ENCODE measurements at regions not wholly inside any gene's neighbourhood (a gene's known extent, or its start where the extent isn't known, plus 50 kb on each side); places are given as distances from the start of the nearest gene placed in this dataset.
"Not testable (repeated sequence)": the region's sequence is repeated elsewhere in the genome, so short reads cannot be mapped to it uniquely, and the experiment has no call there.

DNA sequence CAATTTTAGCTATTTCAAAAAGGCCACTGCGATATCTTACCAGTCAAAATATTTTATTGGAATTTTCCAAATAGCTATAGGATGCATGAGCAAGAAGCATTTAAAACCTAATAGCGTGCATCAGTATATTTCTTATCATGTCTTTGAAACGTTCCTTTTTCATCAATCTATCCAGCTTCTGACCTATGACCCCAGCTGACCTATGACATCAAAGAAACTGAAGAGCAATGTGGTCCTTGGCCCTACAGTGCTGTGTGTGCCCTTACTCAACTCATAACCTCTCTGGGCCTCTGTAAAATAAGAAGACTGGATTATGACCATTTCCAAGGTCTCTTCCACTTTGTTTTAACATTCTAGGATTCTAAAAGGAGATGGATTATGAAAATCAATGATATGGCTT, 118.2 kb downstream of the ZNF22 start:
- Histone ChIP-seq H3K36me3 (ENCODE audit: control insufficient read depth in 1 of 2, insufficient read depth in 2 of 2, low read length in 2 of 2) (no peaks in the 10 kb centered on the region), H3K27ac (ENCODE audit: low read length) (no peak overlapping the region), H3K9me3 (ENCODE audit: control insufficient read depth in 1 of 2, low read length in 2 of 2) (no peaks in the 10 kb centered on the region), H3K27me3 (ENCODE audit: low read depth, low read length) (no peaks in the 10 kb centered on the region), H3K4me1 (ENCODE audit: control insufficient read depth in 1 of 2, insufficient read depth in 2 of 2, low read length in 2 of 2) (no peaks in the 10 kb centered on the region), H3K4me3 (ENCODE audit: low read depth in 1 of 2, low read length in 2 of 2) (no peak overlapping the region)

DNA sequence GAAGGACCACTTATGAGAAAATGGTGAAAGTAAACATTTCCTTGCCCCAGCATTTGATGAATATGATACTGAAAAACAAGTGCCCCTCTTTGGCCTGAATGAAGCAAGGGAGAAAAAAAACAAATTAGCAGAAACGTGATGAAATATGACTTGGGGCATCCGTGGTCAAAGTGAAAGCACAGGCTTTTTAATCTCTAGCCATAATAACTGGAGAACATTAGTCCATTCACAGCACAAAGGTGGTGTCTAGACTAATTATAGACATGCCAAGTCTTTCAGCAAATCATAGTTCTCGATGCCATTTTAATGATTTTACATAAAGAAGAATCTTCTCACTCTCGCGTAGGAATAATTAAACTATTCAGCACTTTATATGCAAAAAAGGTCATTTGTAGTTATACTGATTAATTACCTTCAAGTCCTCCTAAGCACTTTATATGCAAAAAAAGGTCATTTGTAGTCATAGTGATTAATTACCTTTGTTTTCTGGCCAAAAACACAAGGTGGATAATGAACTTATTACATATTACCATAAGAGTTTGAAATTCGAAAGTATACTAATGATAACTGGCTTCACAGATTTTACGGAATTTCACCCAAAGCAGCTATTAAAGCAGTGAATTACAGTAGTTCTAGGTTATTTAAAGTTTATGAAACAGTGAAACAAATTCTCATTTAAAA, 121.6 kb downstream of the ZNF22 start:
- H3K27ac ChIP-seq (ENCODE audit: low read length); H3K27me3 ChIP-seq (ENCODE audit: low read depth, low read length); H3K36me3 ChIP-seq (ENCODE audit: control insufficient read depth in 1 of 2, insufficient read depth in 2 of 2, low read length in 2 of 2); H3K9me3 ChIP-seq (ENCODE audit: control insufficient read depth in 1 of 2, low read length in 2 of 2); H3K4me3 ChIP-seq (ENCODE audit: low read depth in 1 of 2, low read length in 2 of 2); H3K4me1 ChIP-seq (ENCODE audit: control insufficient read depth in 1 of 2, insufficient read depth in 2 of 2, low read length in 2 of 2): not testable (repeated sequence)

DNA sequence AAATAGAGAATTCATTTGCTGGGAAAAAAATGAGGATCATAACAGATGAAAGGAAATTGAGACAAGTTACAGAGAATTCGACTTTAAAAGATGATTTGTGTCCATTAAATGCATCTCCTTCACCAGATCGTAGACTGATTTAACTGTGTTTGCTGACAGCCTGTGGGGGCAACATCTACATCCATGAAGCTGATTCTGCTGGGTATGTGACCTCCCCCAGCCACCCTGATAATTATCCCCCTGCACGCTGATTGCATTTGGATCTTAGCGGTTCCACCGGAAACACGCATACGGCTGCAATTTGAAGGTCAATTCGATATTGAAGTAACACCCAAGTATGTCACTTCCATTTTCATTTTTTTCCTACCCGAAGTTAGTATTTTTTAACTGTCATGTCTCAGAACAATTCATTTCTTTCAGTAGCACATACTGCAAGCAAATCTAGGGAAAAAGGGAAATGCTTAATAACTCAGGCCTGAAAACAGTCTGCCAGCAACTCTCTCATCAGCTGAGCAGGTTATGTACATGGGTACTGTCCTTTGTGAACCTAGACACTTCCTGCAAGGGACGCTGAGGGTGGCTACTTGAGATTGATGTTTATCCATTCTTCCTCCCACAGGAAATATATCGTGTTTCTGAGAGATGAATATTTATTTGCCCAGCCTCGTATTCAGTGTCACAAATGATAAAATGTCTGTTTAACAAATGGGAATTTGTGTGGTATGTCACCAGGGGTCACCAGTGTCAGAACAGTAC, 134.9 kb downstream of the ZNF22 start:
- no peak overlapping the region for H3K27ac ChIP-seq (ENCODE audit: low read length)
- no peaks in the 10 kb centered on the region for H3K27me3 ChIP-seq (ENCODE audit: low read depth, low read length)
- no peak overlapping the region for H3K4me3 ChIP-seq (ENCODE audit: low read depth in 1 of 2, low read length in 2 of 2)
- no peaks in the 10 kb centered on the region for H3K36me3 ChIP-seq (ENCODE audit: control insufficient read depth in 1 of 2, insufficient read depth in 2 of 2, low read length in 2 of 2)
- no peaks in the 10 kb centered on the region for H3K9me3 ChIP-seq (ENCODE audit: control insufficient read depth in 1 of 2, low read length in 2 of 2)
- H3K4me1 ChIP-seq (ENCODE audit: control insufficient read depth in 1 of 2, insufficient read depth in 2 of 2, low read length in 2 of 2), result no peaks in the 10 kb centered on the region

DNA sequence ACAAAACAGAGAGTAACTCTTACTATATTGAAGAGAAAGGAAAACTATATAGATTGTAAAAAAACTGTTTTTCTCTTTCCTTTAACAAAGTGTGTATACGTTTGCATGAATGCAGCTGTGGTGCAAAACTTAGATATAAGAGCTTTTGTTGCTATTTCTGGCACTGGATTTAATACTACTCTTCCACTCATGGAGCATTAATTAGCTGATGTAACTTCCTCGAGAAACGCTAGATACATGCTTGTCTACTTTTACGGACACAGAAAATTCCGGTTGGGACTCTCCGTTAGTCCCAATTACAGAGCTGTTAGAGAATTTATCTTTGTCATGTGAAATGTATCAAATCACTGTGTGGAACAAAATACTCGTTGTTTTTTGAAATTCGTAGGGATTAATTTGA, 135.5 kb downstream of the ZNF22 start:
- Histone ChIP-seq H3K27ac (ENCODE audit: low read length) (no peak overlapping the region), H3K9me3 (ENCODE audit: control insufficient read depth in 1 of 2, low read length in 2 of 2) (no peaks in the 10 kb centered on the region), H3K4me3 (ENCODE audit: low read depth in 1 of 2, low read length in 2 of 2) (no peak overlapping the region), H3K27me3 (ENCODE audit: low read depth, low read length) (no peaks in the 10 kb centered on the region), H3K36me3 (ENCODE audit: control insufficient read depth in 1 of 2, insufficient read depth in 2 of 2, low read length in 2 of 2) (no peaks in the 10 kb centered on the region), H3K4me1 (ENCODE audit: control insufficient read depth in 1 of 2, insufficient read depth in 2 of 2, low read length in 2 of 2) (no peaks in the 10 kb centered on the region)

DNA sequence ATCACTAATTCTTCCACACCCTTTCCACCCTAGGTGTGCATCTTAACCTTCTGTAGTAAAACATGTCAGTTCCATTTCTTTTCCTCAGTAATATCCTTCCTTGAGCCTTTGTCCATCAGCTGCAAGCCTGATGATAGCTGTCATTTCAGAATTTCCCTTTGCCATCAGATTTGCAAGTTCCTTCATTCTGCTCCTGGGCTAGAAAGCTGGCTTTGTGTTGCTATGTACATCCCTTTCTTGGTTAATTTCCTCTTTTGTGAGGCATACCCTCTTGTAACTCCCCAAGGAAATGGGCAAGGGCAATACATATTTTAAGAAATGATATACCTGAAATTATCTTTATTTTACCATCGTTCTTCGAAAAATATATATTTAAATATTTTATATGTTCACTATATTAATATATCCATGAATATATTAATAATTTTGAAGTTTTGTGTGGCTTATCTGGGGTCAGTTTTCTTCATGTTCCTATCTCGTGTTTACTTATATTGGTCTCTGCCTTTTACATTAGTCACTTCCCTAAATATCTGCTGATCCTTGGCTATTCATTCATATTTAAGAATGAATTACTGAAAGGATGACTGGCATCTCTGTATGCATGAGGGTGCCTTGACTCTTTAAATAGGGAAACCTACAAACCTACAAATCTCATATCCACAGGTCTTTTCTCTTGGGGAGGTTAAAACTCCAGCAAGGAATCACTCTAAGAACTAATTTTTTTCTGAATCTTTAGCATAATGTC, 143.8 kb downstream of the ZNF22 start:
- Histone ChIP-seq H3K27ac (ENCODE audit: low read length) (no peak overlapping the region), H3K36me3 (ENCODE audit: control insufficient read depth in 1 of 2, insufficient read depth in 2 of 2, low read length in 2 of 2) (no peaks in the 10 kb centered on the region), H3K27me3 (ENCODE audit: low read depth, low read length) (no peaks in the 10 kb centered on the region), H3K4me3 (ENCODE audit: low read depth in 1 of 2, low read length in 2 of 2) (no peak overlapping the region), H3K9me3 (ENCODE audit: control insufficient read depth in 1 of 2, low read length in 2 of 2) (no peaks in the 10 kb centered on the region), H3K4me1 (ENCODE audit: control insufficient read depth in 1 of 2, insufficient read depth in 2 of 2, low read length in 2 of 2) (no peaks in the 10 kb centered on the region)

DNA sequence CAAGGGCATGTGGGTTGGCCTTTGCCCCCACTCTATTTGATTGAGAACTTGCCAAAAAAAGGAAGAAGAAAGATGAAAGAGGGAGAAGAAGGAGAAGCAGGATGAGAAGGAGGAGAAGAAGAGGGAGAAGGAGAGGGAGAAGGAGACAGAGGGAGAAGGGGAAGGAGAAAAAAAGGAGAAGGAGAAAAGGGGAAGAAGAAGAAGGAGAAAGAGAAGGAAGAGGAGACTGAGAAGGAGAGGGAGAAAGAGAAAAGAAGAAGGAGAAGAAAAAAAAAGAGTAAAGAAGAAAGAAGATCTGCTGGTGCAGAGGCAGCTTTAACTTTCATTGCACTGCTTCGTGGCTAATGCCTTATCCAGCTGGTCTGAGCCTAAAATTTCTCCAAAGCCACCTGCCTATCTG, 144.4 kb downstream of the ZNF22 start:
- not testable (repeated sequence) for H3K27me3 ChIP-seq (ENCODE audit: low read depth, low read length); H3K36me3 ChIP-seq (ENCODE audit: control insufficient read depth in 1 of 2, insufficient read depth in 2 of 2, low read length in 2 of 2); H3K4me1 ChIP-seq (ENCODE audit: control insufficient read depth in 1 of 2, insufficient read depth in 2 of 2, low read length in 2 of 2); H3K27ac ChIP-seq (ENCODE audit: low read length); H3K9me3 ChIP-seq (ENCODE audit: control insufficient read depth in 1 of 2, low read length in 2 of 2); H3K4me3 ChIP-seq (ENCODE audit: low read depth in 1 of 2, low read length in 2 of 2)

DNA sequence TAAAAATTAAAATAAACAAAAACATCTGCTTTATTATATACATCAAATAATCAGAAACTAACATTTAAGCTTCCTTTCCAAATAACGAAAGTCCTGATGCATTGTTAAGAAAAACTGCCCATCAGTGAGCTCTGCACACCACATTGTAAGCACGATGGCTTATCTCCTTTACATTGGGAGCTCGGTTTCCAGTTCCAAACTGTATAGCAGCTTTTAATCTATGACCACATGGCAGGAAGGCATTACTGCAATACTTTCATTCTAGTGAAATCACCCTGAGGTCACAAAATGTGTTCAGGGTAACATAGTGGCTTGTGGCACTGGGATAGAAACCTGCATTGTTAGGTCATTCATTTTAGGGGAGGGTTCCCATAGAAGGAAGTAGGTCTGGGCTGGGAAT, 146.3 kb downstream of the ZNF22 start:
- Histone ChIP-seq H3K4me3 (ENCODE audit: low read depth in 1 of 2, low read length in 2 of 2) (no peak overlapping the region), H3K27me3 (ENCODE audit: low read depth, low read length) (no peaks in the 10 kb centered on the region), H3K36me3 (ENCODE audit: control insufficient read depth in 1 of 2, insufficient read depth in 2 of 2, low read length in 2 of 2) (no peaks in the 10 kb centered on the region), H3K9me3 (ENCODE audit: control insufficient read depth in 1 of 2, low read length in 2 of 2) (no peaks in the 10 kb centered on the region), H3K4me1 (ENCODE audit: control insufficient read depth in 1 of 2, insufficient read depth in 2 of 2, low read length in 2 of 2) (no peaks in the 10 kb centered on the region), H3K27ac (ENCODE audit: low read length) (no peak overlapping the region)

DNA sequence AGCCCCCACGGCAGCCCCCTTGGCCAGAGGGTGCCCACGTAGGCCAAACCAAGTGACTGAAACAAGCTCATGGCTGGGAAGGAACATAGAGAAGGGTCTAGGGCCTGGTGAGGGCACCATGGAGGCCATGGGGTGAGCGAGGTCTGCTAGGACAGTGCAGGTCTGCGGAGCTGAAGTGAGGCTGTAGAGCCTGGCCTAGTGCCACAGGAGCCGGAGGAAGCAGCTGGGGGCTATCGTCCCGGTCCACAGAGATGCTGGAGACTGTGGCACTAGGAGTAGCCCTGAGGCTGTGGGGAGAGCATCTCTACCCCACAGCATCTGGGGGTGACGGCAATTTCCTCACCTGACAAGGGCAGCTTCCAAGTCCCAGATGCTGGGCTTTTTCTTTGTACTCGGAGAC, 150.3 kb downstream of the ZNF22 start:
- H3K36me3 ChIP-seq (ENCODE audit: control insufficient read depth in 1 of 2, insufficient read depth in 2 of 2, low read length in 2 of 2), result no peaks in the 10 kb centered on the region

DNA sequence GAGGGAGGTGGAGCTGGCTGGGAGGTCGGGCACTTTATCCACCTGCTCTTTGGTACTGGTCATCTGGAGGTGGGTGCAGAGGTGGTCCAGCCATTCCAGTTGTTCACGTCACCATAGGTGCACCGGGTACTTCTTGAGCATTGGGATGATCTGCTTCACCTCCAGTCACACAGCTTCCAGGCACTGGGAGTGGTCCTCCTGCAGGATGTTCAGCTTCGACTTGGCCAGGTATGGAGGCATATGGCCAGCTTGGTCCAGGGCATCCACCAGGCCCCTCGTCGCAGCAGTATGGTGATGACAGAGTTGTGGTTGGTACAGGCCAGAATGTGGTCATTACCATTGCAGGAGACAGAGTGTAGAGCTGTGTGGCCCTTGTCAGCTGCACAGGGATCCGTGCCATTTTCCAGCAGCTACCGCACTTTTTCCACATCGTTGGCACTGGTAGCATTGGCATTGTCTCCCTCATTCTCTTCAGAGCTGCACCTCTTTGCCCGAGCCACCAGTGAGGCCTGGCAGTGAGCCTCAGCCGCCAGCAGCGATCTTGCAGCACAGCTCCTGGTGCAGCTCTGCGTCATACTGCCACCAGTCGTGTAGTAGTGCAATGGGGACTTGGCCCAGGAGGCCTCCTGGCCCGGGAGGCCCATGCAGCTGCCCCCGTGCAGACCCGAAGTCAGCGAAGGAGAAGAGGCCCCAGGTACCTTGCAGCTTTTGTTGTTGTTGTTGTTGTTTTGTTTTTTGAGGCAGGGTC, 150.9 kb downstream of the ZNF22 start:
- no peaks in the 10 kb centered on the region for H3K4me1 ChIP-seq (ENCODE audit: control insufficient read depth in 1 of 2, insufficient read depth in 2 of 2, low read length in 2 of 2)
- H3K27ac ChIP-seq (ENCODE audit: low read length), result no peak overlapping the region
- H3K27me3 ChIP-seq (ENCODE audit: low read depth, low read length), result no peaks in the 10 kb centered on the region
- no peak overlapping the region for H3K4me3 ChIP-seq (ENCODE audit: low read depth in 1 of 2, low read length in 2 of 2)
- H3K9me3 ChIP-seq (ENCODE audit: control insufficient read depth in 1 of 2, low read length in 2 of 2), result no peaks in the 10 kb centered on the region
- no peaks in the 10 kb centered on the region for H3K36me3 ChIP-seq (ENCODE audit: control insufficient read depth in 1 of 2, insufficient read depth in 2 of 2, low read length in 2 of 2)

More for the DNA sequence above, 150.3 kb downstream of the ZNF22 start:
- H3K9me3 ChIP-seq (ENCODE audit: control insufficient read depth in 1 of 2, low read length in 2 of 2), result no peaks in the 10 kb centered on the region
- no peak overlapping the region for H3K4me3 ChIP-seq (ENCODE audit: low read depth in 1 of 2, low read length in 2 of 2)
- no peaks in the 10 kb centered on the region for H3K27me3 ChIP-seq (ENCODE audit: low read depth, low read length)
- H3K4me1 ChIP-seq (ENCODE audit: control insufficient read depth in 1 of 2, insufficient read depth in 2 of 2, low read length in 2 of 2), result no peaks in the 10 kb centered on the region
- no peak overlapping the region for H3K27ac ChIP-seq (ENCODE audit: low read length)

DNA sequence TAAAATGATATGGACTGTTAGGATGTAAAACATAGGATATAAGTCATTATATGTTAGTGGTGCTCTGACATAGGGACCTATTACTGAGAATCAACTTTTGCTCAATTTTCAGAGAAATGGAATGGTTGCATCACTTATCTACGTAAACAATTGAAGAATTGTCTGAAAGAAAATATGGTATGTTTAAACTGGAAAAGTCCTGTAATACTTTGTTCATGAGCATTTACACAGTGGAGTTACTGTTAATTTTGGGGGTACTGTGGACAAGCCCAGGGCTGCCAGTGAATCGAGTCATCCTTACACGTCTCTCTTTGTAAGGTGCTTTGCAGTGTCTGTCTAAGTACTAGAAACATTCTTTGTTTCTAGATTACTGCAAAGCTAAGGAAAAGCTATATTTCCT, 152.0 kb downstream of the ZNF22 start:
- no peak overlapping the region for H3K27ac ChIP-seq (ENCODE audit: low read length)
- no peaks in the 10 kb centered on the region for H3K9me3 ChIP-seq (ENCODE audit: control insufficient read depth in 1 of 2, low read length in 2 of 2)
- H3K27me3 ChIP-seq (ENCODE audit: low read depth, low read length), result no peaks in the 10 kb centered on the region
- H3K4me1 ChIP-seq (ENCODE audit: control insufficient read depth in 1 of 2, insufficient read depth in 2 of 2, low read length in 2 of 2), result no peaks in the 10 kb centered on the region
- no peaks in the 10 kb centered on the region for H3K36me3 ChIP-seq (ENCODE audit: control insufficient read depth in 1 of 2, insufficient read depth in 2 of 2, low read length in 2 of 2)
- H3K4me3 ChIP-seq (ENCODE audit: low read depth in 1 of 2, low read length in 2 of 2), result no peak overlapping the region

DNA sequence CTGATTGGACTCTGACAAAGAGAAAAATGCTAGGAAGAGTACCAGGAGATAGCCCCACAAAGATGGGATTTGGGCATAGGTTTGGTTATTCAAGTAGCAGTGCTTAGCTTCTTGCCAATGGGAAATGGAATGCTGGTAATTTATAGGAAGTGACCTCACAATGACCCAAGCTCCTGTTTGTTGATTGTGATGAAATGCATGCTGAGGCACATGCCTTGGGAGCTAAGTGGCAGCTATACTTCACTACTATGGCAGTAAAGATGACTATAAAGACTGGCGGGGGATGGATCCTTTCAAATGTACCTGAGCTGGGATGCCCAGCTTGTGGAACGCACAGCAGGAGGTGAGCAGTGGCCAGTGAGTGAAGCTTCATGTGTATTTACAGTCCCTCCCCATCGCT, 153.8 kb downstream of the ZNF22 start:
- Histone ChIP-seq H3K27me3 (ENCODE audit: low read depth, low read length) (no peaks in the 10 kb centered on the region), H3K36me3 (ENCODE audit: control insufficient read depth in 1 of 2, insufficient read depth in 2 of 2, low read length in 2 of 2) (no peaks in the 10 kb centered on the region), H3K9me3 (ENCODE audit: control insufficient read depth in 1 of 2, low read length in 2 of 2) (no peaks in the 10 kb centered on the region), H3K4me1 (ENCODE audit: control insufficient read depth in 1 of 2, insufficient read depth in 2 of 2, low read length in 2 of 2) (no peaks in the 10 kb centered on the region), H3K4me3 (ENCODE audit: low read depth in 1 of 2, low read length in 2 of 2) (no peak overlapping the region), H3K27ac (ENCODE audit: low read length) (no peak overlapping the region)

All from muscle layer of duodenum (tissue), 2 donors.